ENCODE measurements at regions not wholly inside any gene's neighbourhood (a gene's known extent, or its start where the extent isn't known, plus 50 kb on each side); places are given as distances from the start of the nearest gene placed in this dataset.

DNA sequence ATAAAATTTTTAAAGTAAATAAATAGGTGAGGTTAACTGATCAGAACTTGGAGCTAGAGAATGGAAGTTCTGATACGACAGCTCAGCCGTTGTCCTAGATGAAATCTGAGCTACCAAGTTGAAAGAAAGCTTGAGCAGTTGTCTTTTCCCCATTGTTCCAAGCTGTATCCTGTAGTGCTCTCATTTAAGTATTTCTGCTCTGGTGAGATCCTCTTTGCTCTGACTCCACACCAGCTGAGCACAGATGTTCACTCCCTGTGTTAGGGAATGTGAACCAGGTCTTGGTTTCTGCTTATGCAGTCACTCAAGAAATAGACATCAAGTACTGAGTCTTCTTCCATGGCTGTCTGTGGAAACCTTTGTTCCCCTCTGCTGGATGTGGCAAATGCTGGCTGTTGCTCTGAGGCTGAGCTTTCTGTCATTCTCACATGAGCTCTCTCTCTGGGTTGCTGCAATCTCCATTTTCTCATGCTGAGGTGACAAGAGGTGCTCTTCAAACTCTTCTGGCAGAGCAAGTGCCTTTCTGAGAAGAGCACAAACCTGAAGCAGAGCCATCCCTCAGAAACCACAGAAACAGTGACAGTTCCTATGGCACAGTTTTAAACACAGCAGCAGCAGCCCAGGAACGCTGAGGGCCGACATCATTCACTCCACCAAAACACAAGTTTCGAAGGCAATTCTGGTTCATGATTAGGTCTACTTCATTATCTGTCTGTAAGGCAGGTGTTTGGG is 194.1 kb downstream of the SP3 start:
- 86 to 94% methylated on average over 4 to 5 of the region's 5 CpGs for WGBS, 2 donors

DNA sequence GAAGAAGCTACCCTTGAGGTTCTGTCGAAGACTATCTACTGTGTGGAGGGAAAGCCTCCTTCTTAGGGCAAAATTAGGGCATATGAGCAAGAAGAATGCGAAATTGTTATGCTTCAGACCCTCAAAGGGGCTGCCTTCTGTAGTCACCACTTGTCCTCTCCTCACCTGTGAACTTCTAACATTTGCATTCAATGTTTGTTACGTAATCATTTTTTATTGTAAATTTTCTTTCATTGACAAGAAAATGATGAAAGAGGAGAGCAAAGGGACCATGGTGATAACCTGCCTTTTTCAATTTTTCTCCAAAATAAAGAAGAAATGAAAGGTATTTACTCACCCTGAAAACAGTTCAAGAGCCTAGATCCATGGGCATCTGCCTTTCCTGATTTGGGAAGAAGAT is 193.0 kb downstream of the SP3 start:
- peaks cover 0 to 6% (median 0%) of the 10 kb centered on the region in 3 donors for H3K4me1 ChIP-seq
- H3K4me3 ChIP-seq = no peak overlapping the region
- no peaks in the 10 kb centered on the region for H3K27me3 ChIP-seq
- intact Hi-C loops (cut with DNase I) = no loop called here
- no peaks in the 10 kb centered on the region for H3K36me3 ChIP-seq
- no peak overlapping the region for H3K27ac ChIP-seq
- WGBS, 2 donors = 84% methylated on average over 3 of the region's 3 CpGs
- DNase-seq = no peak
- no peaks in the 10 kb centered on the region for H3K9me3 ChIP-seq
- TF ChIP-seq, protein P1, sequence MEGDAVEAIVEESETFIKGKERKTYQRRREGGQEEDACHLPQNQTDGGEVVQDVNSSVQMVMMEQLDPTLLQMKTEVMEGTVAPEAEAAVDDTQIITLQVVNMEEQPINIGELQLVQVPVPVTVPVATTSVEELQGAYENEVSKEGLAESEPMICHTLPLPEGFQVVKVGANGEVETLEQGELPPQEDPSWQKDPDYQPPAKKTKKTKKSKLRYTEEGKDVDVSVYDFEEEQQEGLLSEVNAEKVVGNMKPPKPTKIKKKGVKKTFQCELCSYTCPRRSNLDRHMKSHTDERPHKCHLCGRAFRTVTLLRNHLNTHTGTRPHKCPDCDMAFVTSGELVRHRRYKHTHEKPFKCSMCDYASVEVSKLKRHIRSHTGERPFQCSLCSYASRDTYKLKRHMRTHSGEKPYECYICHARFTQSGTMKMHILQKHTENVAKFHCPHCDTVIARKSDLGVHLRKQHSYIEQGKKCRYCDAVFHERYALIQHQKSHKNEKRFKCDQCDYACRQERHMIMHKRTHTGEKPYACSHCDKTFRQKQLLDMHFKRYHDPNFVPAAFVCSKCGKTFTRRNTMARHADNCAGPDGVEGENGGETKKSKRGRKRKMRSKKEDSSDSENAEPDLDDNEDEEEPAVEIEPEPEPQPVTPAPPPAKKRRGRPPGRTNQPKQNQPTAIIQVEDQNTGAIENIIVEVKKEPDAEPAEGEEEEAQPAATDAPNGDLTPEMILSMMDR (IDR thresholded peaks at IDR 0.05) = no peak
- TF ChIP-seq POLR2A (IDR thresholded peaks at IDR 0.05) = no peak

More for the DNA sequence above, 194.1 kb downstream of the SP3 start:
- DNase-seq = no peak
- TF ChIP-seq POLR2A (IDR thresholded peaks at IDR 0.05) = no peak
- TF ChIP-seq, protein P1 (IDR thresholded peaks at IDR 0.05) = no peak
- no peaks in the 10 kb centered on the region for H3K9me3 ChIP-seq
- no peak overlapping the region for H3K4me3 ChIP-seq
- H3K4me1 ChIP-seq = peaks cover 0 to 6% (median 0%) of the 10 kb centered on the region in 3 donors
- no peaks in the 10 kb centered on the region for H3K27me3 ChIP-seq
- no peak overlapping the region for H3K27ac ChIP-seq
- no peaks in the 10 kb centered on the region for H3K36me3 ChIP-seq
- intact Hi-C loops (cut with DNase I) = no loop called here

DNA sequence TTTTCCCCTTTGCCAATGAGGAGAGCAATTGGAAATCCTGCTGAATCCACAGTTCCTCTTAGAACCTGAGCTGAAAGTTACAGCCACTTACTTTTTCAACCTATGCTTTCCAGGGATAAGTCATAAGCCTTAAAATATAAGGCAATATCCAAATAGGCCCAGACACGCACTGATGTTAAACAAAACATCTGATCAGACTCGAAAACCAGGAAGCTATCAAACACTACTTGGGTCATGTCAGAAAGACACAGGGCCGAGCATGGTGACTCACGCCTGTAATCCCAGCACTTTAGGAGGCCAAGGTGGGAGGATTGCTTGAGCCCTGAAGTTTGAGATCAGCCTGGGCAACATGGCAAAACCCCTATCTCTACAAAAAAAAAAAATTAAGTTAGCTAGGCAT is 192.1 kb downstream of the SP3 start:
- no peak for TF ChIP-seq POLR2A (IDR thresholded peaks at IDR 0.05)
- TF ChIP-seq, protein P1 (IDR thresholded peaks at IDR 0.05) = no peak
- WGBS, 2 donors = 32 to 50% methylated on average over 4 of the region's 4 CpGs
- no peak for DNase-seq

DNA sequence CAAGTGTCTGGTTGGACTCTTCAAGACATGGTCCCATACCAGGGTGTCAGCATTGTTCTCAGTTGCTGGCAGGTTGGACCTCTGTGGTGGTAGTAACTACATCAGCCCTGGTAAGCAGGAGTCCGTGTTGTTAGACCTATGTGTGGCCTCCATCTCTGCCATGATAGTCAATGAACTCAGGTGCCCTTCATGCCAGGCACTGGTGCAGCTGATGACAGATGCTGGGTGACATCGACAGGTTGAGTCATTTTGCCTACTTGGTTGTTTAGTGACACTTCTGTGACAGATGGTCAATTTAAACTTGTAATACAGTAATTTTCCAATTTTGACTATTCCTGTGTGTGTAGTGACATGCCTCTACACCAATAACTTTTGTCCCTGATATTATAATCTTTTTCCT is 189.7 kb downstream of the SP3 start:
- intact Hi-C loops (cut with DNase I) = no loop called here
- H3K27ac ChIP-seq = no peak overlapping the region
- 77 to 90% methylated on average over 1 to 2 of the region's 2 CpGs for WGBS, 2 donors
- DNase-seq = no peak
- no peak overlapping the region for H3K4me3 ChIP-seq
- peaks cover 0 to 6% (median 0%) of the 10 kb centered on the region in 3 donors for H3K4me1 ChIP-seq
- H3K9me3 ChIP-seq = no peaks in the 10 kb centered on the region
- no peak for TF ChIP-seq POLR2A (IDR thresholded peaks at IDR 0.05)
- TF ChIP-seq, protein P1 (IDR thresholded peaks at IDR 0.05) = no peak
- H3K27me3 ChIP-seq = no peaks in the 10 kb centered on the region
- H3K36me3 ChIP-seq = no peaks in the 10 kb centered on the region

More for the DNA sequence above, 192.1 kb downstream of the SP3 start:
- no peaks in the 10 kb centered on the region for H3K36me3 ChIP-seq
- H3K9me3 ChIP-seq = no peaks in the 10 kb centered on the region
- H3K27ac ChIP-seq = no peak overlapping the region
- intact Hi-C loops (cut with DNase I) = no loop called here
- H3K4me1 ChIP-seq = peaks cover 0 to 6% (median 0%) of the 10 kb centered on the region in 3 donors
- no peaks in the 10 kb centered on the region for H3K27me3 ChIP-seq
- no peak overlapping the region for H3K4me3 ChIP-seq

DNA sequence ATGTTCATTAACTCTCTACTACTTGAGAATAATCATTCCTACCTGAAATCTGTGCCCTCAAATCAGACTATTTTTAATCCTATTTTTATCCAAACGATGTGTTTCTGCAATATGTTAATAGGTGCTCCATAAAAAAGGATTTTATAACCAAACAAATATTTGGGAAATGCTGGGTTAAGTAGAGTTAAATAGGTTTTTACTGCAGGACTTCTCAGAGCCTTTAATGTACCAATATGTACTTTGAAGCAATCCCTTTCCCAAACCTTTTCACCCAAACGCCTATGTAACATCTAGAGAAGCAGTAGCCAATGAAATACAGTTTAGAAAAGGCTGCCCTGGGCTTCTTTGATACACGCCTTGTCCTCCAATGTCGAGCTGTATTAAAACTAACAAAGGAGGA is 182.5 kb downstream of the SP3 start:
- H3K4me1 ChIP-seq = no peaks in the 10 kb centered on the region
- no peak overlapping the region for H3K4me3 ChIP-seq
- H3K27ac ChIP-seq = no peak overlapping the region
- DNase-seq = no peak
- TF ChIP-seq POLR2A (IDR thresholded peaks at IDR 0.05) = no peak
- TF ChIP-seq, protein P1 (IDR thresholded peaks at IDR 0.05) = no peak
- H3K27me3 ChIP-seq = peaks cover 0 to 7% (median 0%) of the 10 kb centered on the region in 4 donors
- peaks cover 0 to 3% (median 0%) of the 10 kb centered on the region in 3 donors for H3K9me3 ChIP-seq
- H3K36me3 ChIP-seq = no peaks in the 10 kb centered on the region
- intact Hi-C loops (cut with DNase I) = no loop called here
- 64 to 73% methylated on average over 4 of the region's 4 CpGs for WGBS, 2 donors
